ENCODE measurements at regions not wholly inside any gene's neighbourhood (a gene's known extent, or its start where the extent isn't known, plus 50 kb on each side); places are given as distances from the start of the nearest gene placed in this dataset.

GRCh38 chr4:165711912-165712311 lies 161.1 kb upstream of the TLL1 start:
- Histone ChIP-seq H3K4me3 (ENCODE audit: low read length) (no peak overlapping the region), H3K9me3 (ENCODE audit: control insufficient read depth in 1 of 2, insufficient read depth in 1 of 2, low read length in 2 of 2) (peaks cover 0 to 4% of the 10 kb centered on the region in 2 experiments), H3K27me3 (ENCODE audit: control insufficient read depth in 1 of 2, insufficient read depth in 2 of 2, low read length in 2 of 2) (no peaks in the 10 kb centered on the region), H3K36me3 (ENCODE audit: insufficient read depth, low read length) (no peaks in the 10 kb centered on the region), H3K27ac (ENCODE audit: low read depth in 1 of 2, low read length in 2 of 2) (no peak overlapping the region), H3K4me1 (ENCODE audit: insufficient read depth, low read length) (no peaks in the 10 kb centered on the region)
- Mint-ChIP-seq H3K36me3 (ENCODE audit: low read depth) (no peaks in the 10 kb centered on the region), H3K27me3 (no peaks in the 10 kb centered on the region), H3K9me3 (no peaks in the 10 kb centered on the region), H3K27ac (no peak overlapping the region), H3K4me1 (ENCODE audit: low read depth) (no peaks in the 10 kb centered on the region), H3K4me3 (no peak overlapping the region)
- intact Hi-C loops (cut with DNase I, micrococcal nuclease) = no loop called here
- ChIA-PET POLR2A (no interaction called here), CTCF (no interaction called here)
- ATAC-seq (ENCODE audit: poor library complexity) = no peak
- no peak for TF ChIP-seq CTCF (IDR thresholded peaks at IDR 0.05)
- DNase-seq = no peak

- POLR2A ChIA-PET = no interaction called here
- DNase-seq = no peak
- Mint-ChIP-seq H3K27me3 (no peaks in the 10 kb centered on the region), H3K9me3 (no peaks in the 10 kb centered on the region), H3K4me3 (no peak overlapping the region), H3K4me1 (ENCODE audit: low read depth) (no peaks in the 10 kb centered on the region), H3K36me3 (ENCODE audit: low read depth) (no peaks in the 10 kb centered on the region), H3K27ac (no peak overlapping the region)
- Histone ChIP-seq H3K4me3 (ENCODE audit: low read length) (no peak overlapping the region), H3K9me3 (ENCODE audit: control insufficient read depth in 1 of 2, insufficient read depth in 1 of 2, low read length in 2 of 2) (peaks cover 0 to under 1% of the 10 kb centered on the region in 2 experiments), H3K36me3 (ENCODE audit: insufficient read depth, low read length) (no peaks in the 10 kb centered on the region), H3K4me1 (ENCODE audit: insufficient read depth, low read length) (no peaks in the 10 kb centered on the region), H3K27me3 (ENCODE audit: control insufficient read depth in 1 of 2, insufficient read depth in 2 of 2, low read length in 2 of 2) (no peaks in the 10 kb centered on the region), H3K27ac (ENCODE audit: low read depth in 1 of 2, low read length in 2 of 2) (no peak overlapping the region)
- intact Hi-C loops (cut with DNase I, micrococcal nuclease) = no loop called here
- ATAC-seq (ENCODE audit: poor library complexity) = no peak
- TF ChIP-seq CTCF (IDR thresholded peaks at IDR 0.05) = no peak
- CTCF ChIA-PET = no interaction called here
Measured at GRCh38 chr4:165714650-165715049, 158.4 kb upstream of the TLL1 start.

- POLR2A ChIA-PET = no interaction called here
- ATAC-seq (ENCODE audit: poor library complexity) = no peak
- no peaks in the 10 kb centered on the region for H3K36me3 ChIP-seq (ENCODE audit: insufficient read depth, low read length)
- CTCF ChIA-PET = no interaction called here
- intact Hi-C loops (cut with DNase I, micrococcal nuclease) = no loop called here
- H3K27ac Mint-ChIP-seq = no peak overlapping the region
- no peaks in the 10 kb centered on the region for H3K9me3 ChIP-seq (ENCODE audit: control insufficient read depth in 1 of 2, insufficient read depth in 1 of 2, low read length in 2 of 2)
- DNase-seq = no peak
- H3K27me3 Mint-ChIP-seq = no peaks in the 10 kb centered on the region
- no peak overlapping the region for H3K4me3 ChIP-seq (ENCODE audit: low read length)
- no peaks in the 10 kb centered on the region for H3K4me1 ChIP-seq (ENCODE audit: insufficient read depth, low read length)
- no peaks in the 10 kb centered on the region for H3K9me3 Mint-ChIP-seq
- TF ChIP-seq CTCF (IDR thresholded peaks at IDR 0.05) = no peak
- no peaks in the 10 kb centered on the region for H3K27me3 ChIP-seq (ENCODE audit: control insufficient read depth in 1 of 2, insufficient read depth in 2 of 2, low read length in 2 of 2)
- no peaks in the 10 kb centered on the region for H3K36me3 Mint-ChIP-seq (ENCODE audit: low read depth)
- no peaks in the 10 kb centered on the region for H3K4me1 Mint-ChIP-seq (ENCODE audit: low read depth)
- H3K27ac ChIP-seq (ENCODE audit: low read depth in 1 of 2, low read length in 2 of 2) = no peak overlapping the region
- H3K4me3 Mint-ChIP-seq = no peak overlapping the region
Measured at GRCh38 chr4:165715211-165715610, 157.8 kb upstream of the TLL1 start.
